ENCODE measurements at regions not wholly inside any gene's neighbourhood (a gene's known extent, or its start where the extent isn't known, plus 50 kb on each side); places are given as distances from the start of the nearest gene placed in this dataset.
"Not testable (repeated sequence)": the region's sequence is repeated elsewhere in the genome, so short reads cannot be mapped to it uniquely, and the experiment has no call there.

DNA sequence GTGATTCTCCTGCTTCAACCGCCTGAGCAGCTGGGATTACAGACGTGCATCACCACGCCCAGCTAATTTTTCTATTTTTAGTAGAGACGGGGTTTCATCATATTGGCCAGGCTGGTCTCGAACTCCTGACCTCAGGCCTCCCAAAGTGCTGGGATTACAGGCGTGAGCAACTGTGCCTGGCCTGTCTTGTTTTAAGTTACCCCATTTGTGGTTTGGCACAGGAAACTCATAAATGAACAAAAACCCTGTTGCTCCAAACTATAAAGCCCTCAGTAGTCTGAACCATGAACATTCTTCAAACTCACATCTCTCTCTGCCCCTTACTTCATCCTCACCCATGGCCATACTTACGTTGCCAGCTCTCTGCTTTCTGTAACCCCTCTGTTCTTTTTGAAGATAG lies 61.7 kb downstream of the RHOU start:
- not testable (repeated sequence) for H3K14ac ChIP-seq (ENCODE audit: low read length in 2 of 2); H3K4me1 ChIP-seq (ENCODE audit: control insufficient read depth, insufficient read depth, low read depth, low read length); H3K27ac ChIP-seq (ENCODE audit: low read length, poor library complexity, severe bottlenecking); DNase-seq; H3K9me3 ChIP-seq (ENCODE audit: control insufficient read depth, low read length); H3K4me2 ChIP-seq (ENCODE audit: low read length, poor library complexity, severe bottlenecking); H3K4me3 ChIP-seq (ENCODE audit: insufficient read depth in 1 of 2, low read depth in 1 of 2, low read length in 2 of 2); H4K91ac ChIP-seq (ENCODE audit: low read length); H2AK5ac ChIP-seq (ENCODE audit: low read length, severe bottlenecking); H3K23ac ChIP-seq (ENCODE audit: low read length in 2 of 2); H4K8ac ChIP-seq (ENCODE audit: low read length); H3K36me3 ChIP-seq (ENCODE audit: control insufficient read depth in 1 of 2, insufficient read depth in 2 of 2, low read depth in 1 of 2, low read length in 2 of 2); H2BK120ac ChIP-seq (ENCODE audit: low read depth, low read length); H2BK12ac ChIP-seq (ENCODE audit: low read length in 2 of 2); H3K18ac ChIP-seq (ENCODE audit: low read depth in 1 of 2, low read length in 2 of 2); H2BK5ac ChIP-seq (ENCODE audit: low read depth, low read length, poor library complexity, severe bottlenecking); H3K4ac ChIP-seq (ENCODE audit: low read depth in 1 of 2, low read length in 2 of 2); H3K79me1 ChIP-seq (replicated peaks; ENCODE audit: low read length, poor library complexity, severe bottlenecking); H3K9ac ChIP-seq (ENCODE audit: low read length); H2BK15ac ChIP-seq (ENCODE audit: low read depth, poor library complexity, severe bottlenecking); H2AFZ ChIP-seq (ENCODE audit: low read depth, low read length)
- H3K27me3 ChIP-seq (ENCODE audit: control insufficient read depth in 1 of 2, insufficient read depth in 1 of 2, low read length in 2 of 2) = peaks cover 3 to 49% of the 10 kb centered on the region in 2 experiments
- whole genome bisulfite sequencing = 80% methylated on average over 7 of the region's 7 CpGs

DNA sequence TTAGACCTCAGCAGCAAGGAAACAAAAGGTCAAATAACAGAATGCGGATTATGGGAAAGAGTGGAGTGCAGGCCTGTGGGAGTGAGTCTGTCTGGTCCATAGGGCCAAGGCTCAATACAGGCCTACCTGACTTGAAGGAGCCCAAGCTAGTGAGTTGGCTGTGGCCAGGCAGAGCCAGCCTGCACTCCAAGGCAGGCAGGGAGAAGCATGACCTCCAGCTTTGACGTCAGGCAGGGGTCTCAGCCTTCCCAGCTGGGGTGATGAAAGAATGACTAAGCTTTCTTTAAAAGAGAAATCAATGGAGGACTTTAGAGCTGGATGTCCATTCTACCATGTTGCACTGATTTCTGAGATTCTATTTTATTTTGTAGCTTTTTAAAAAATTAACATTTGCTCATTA lies 62.8 kb downstream of the RHOU start:
- no peak overlapping the region for H2BK120ac ChIP-seq (ENCODE audit: low read depth, low read length)
- no peaks in the 10 kb centered on the region for H3K36me3 ChIP-seq (ENCODE audit: control insufficient read depth in 1 of 2, insufficient read depth in 2 of 2, low read depth in 1 of 2, low read length in 2 of 2)
- H2BK5ac ChIP-seq (ENCODE audit: low read depth, low read length, poor library complexity, severe bottlenecking) = no peak overlapping the region
- no peak overlapping the region for H3K23ac ChIP-seq (ENCODE audit: low read length in 2 of 2)
- H2AFZ ChIP-seq (ENCODE audit: low read depth, low read length) = no peak overlapping the region
- H3K4me3 ChIP-seq (ENCODE audit: insufficient read depth in 1 of 2, low read depth in 1 of 2, low read length in 2 of 2) = no peak overlapping the region
- H3K9me3 ChIP-seq (ENCODE audit: control insufficient read depth, low read length) = peaks cover 9% of the 10 kb centered on the region
- no peak overlapping the region for H4K8ac ChIP-seq (ENCODE audit: low read length)
- H3K27me3 ChIP-seq (ENCODE audit: control insufficient read depth in 1 of 2, insufficient read depth in 1 of 2, low read length in 2 of 2) = peaks cover 3 to 41% of the 10 kb centered on the region in 2 experiments
- H2BK15ac ChIP-seq (ENCODE audit: low read depth, poor library complexity, severe bottlenecking) = no peak overlapping the region
- no peak overlapping the region for H3K9ac ChIP-seq (ENCODE audit: low read length)
- peak; percentile 65 for DNase-seq
- no peak overlapping the region for H3K4me2 ChIP-seq (ENCODE audit: low read length, poor library complexity, severe bottlenecking)
- no peaks in the 10 kb centered on the region for H3K79me1 ChIP-seq (replicated peaks; ENCODE audit: low read length, poor library complexity, severe bottlenecking)
- H3K27ac ChIP-seq (ENCODE audit: low read length, poor library complexity, severe bottlenecking) = no peak overlapping the region
- no peak overlapping the region for H2BK12ac ChIP-seq (ENCODE audit: low read length in 2 of 2)
- 36% methylated on average over 2 of the region's 2 CpGs for WGBS
- H2AK5ac ChIP-seq (ENCODE audit: low read length, severe bottlenecking) = no peak overlapping the region
- peaks cover 1% of the 10 kb centered on the region for H3K4me1 ChIP-seq (ENCODE audit: control insufficient read depth, insufficient read depth, low read depth, low read length)
- peak overlapping the region; percentile 35 to 73 for H3K18ac ChIP-seq (ENCODE audit: low read depth in 1 of 2, low read length in 2 of 2)
- H4K91ac ChIP-seq (ENCODE audit: low read length) = no peak overlapping the region
- no peak overlapping the region for H3K4ac ChIP-seq (ENCODE audit: low read depth in 1 of 2, low read length in 2 of 2)
- no peak overlapping the region for H3K14ac ChIP-seq (ENCODE audit: low read length in 2 of 2)

DNA sequence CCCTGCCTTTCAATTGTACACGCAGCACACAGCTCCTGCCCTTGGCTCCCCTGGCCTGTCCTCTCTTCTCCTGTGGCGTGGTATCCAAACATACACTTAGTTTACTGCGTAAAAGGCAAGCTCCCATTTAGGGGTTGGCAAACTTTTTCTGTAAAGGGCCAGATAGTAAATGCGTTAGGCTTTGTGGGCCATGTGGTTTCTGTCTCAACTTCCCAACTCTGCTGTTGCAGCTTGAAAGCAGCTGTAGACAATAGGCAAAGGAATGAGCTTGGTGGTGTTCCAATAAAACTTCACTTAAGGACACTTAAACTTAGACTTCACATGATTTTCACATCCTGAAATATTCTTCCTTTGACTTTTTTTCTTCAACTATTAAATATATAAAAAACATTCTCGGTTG lies 63.3 kb downstream of the RHOU start:
- Histone ChIP-seq H3K79me1 (replicated peaks; ENCODE audit: low read length, poor library complexity, severe bottlenecking) (no peaks in the 10 kb centered on the region), H3K27ac (ENCODE audit: low read length, poor library complexity, severe bottlenecking) (no peak overlapping the region), H3K27me3 (ENCODE audit: control insufficient read depth in 1 of 2, insufficient read depth in 1 of 2, low read length in 2 of 2) (peaks cover 0 to 36% of the 10 kb centered on the region in 2 experiments), H2AFZ (ENCODE audit: low read depth, low read length) (no peak overlapping the region), H3K4me1 (ENCODE audit: control insufficient read depth, insufficient read depth, low read depth, low read length) (peaks cover 1% of the 10 kb centered on the region), H2AK5ac (ENCODE audit: low read length, severe bottlenecking) (no peak overlapping the region), H3K4me2 (ENCODE audit: low read length, poor library complexity, severe bottlenecking) (no peak overlapping the region), H3K9me3 (ENCODE audit: control insufficient read depth, low read length) (peaks cover 8% of the 10 kb centered on the region), H2BK15ac (ENCODE audit: low read depth, poor library complexity, severe bottlenecking) (no peak overlapping the region), H3K4ac (ENCODE audit: low read depth in 1 of 2, low read length in 2 of 2) (no peak overlapping the region), H4K91ac (ENCODE audit: low read length) (no peak overlapping the region), H3K14ac (ENCODE audit: low read length in 2 of 2) (no peak overlapping the region), H3K36me3 (ENCODE audit: control insufficient read depth in 1 of 2, insufficient read depth in 2 of 2, low read depth in 1 of 2, low read length in 2 of 2) (no peaks in the 10 kb centered on the region), H3K18ac (ENCODE audit: low read depth in 1 of 2, low read length in 2 of 2) (no peak overlapping the region), H2BK120ac (ENCODE audit: low read depth, low read length) (no peak overlapping the region), H4K8ac (ENCODE audit: low read length) (peak overlapping the region; percentile 10), H3K4me3 (ENCODE audit: insufficient read depth in 1 of 2, low read depth in 1 of 2, low read length in 2 of 2) (no peak overlapping the region), H3K9ac (ENCODE audit: low read length) (no peak overlapping the region), H2BK12ac (ENCODE audit: low read length in 2 of 2) (no peak overlapping the region), H2BK5ac (ENCODE audit: low read depth, low read length, poor library complexity, severe bottlenecking) (no peak overlapping the region), H3K23ac (ENCODE audit: low read length in 2 of 2) (no peak overlapping the region)
- WGBS = 77% methylated on average over 5 of the region's 5 CpGs
- peak; percentile 69 for DNase-seq

DNA sequence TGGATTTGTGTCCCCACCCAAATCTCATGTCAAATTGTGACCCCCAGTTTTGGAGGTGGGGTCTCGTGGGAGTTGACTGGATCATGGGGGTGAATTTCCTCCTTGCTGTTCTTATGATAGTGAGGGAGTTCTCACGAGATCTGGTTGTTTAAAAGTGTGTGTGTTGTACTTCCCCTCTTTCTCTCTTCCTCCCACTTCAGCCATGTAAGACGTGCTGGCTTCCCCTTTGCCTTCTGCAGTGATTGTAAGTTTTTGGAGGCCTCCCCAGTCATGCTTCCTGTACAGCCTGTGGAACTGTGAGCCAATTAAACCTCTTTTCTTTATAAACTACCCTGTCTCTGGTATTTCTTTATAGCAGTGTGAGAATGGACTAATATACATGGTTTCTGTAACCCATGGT lies 64.6 kb downstream of the RHOU start:
- WGBS = 100% methylated on average over 1 of the region's 3 CpGs
- DNase-seq = no peak
- H2AK5ac ChIP-seq (ENCODE audit: low read length, severe bottlenecking) = no peak overlapping the region
- no peaks in the 10 kb centered on the region for H3K79me1 ChIP-seq (replicated peaks; ENCODE audit: low read length, poor library complexity, severe bottlenecking)
- no peaks in the 10 kb centered on the region for H3K36me3 ChIP-seq (ENCODE audit: control insufficient read depth in 1 of 2, insufficient read depth in 2 of 2, low read depth in 1 of 2, low read length in 2 of 2)
- no peak overlapping the region for H4K91ac ChIP-seq (ENCODE audit: low read length)
- no peak overlapping the region for H2BK12ac ChIP-seq (ENCODE audit: low read length in 2 of 2)
- H2AFZ ChIP-seq (ENCODE audit: low read depth, low read length) = no peak overlapping the region
- peaks cover 1% of the 10 kb centered on the region for H3K4me1 ChIP-seq (ENCODE audit: control insufficient read depth, insufficient read depth, low read depth, low read length)
- no peaks in the 10 kb centered on the region for H3K9me3 ChIP-seq (ENCODE audit: control insufficient read depth, low read length)
- H4K8ac ChIP-seq (ENCODE audit: low read length) = no peak overlapping the region
- no peak overlapping the region for H3K4ac ChIP-seq (ENCODE audit: low read depth in 1 of 2, low read length in 2 of 2)
- no peak overlapping the region for H3K23ac ChIP-seq (ENCODE audit: low read length in 2 of 2)
- no peak overlapping the region for H3K4me3 ChIP-seq (ENCODE audit: insufficient read depth in 1 of 2, low read depth in 1 of 2, low read length in 2 of 2)
- peaks cover 0 to 32% of the 10 kb centered on the region in 2 experiments for H3K27me3 ChIP-seq (ENCODE audit: control insufficient read depth in 1 of 2, insufficient read depth in 1 of 2, low read length in 2 of 2)
- H2BK5ac ChIP-seq (ENCODE audit: low read depth, low read length, poor library complexity, severe bottlenecking) = no peak overlapping the region
- H3K4me2 ChIP-seq (ENCODE audit: low read length, poor library complexity, severe bottlenecking) = no peak overlapping the region
- no peak overlapping the region for H3K18ac ChIP-seq (ENCODE audit: low read depth in 1 of 2, low read length in 2 of 2)
- H3K9ac ChIP-seq (ENCODE audit: low read length) = no peak overlapping the region
- H2BK120ac ChIP-seq (ENCODE audit: low read depth, low read length) = no peak overlapping the region
- H3K27ac ChIP-seq (ENCODE audit: low read length, poor library complexity, severe bottlenecking) = no peak overlapping the region
- no peak overlapping the region for H3K14ac ChIP-seq (ENCODE audit: low read length in 2 of 2)
- no peak overlapping the region for H2BK15ac ChIP-seq (ENCODE audit: low read depth, poor library complexity, severe bottlenecking)
